Testis (tissue), 2 donors: ENCODE measurements at regions not wholly inside any gene's neighbourhood (a gene's known extent, or its start where the extent isn't known, plus 50 kb on each side); places are given as distances from the start of the nearest gene placed in this dataset.

Source experiments
- DNase-seq: peaks from one replicate; pipeline ENCODE4 v3.0.0-alpha.2; 2019
- H3K27ac ChIP-seq, 2 donors: fragments of 200-600 bp; sonication (generic); one replicate each; pipeline ENCODE4 v1.5.1; 2019
- H3K27me3 ChIP-seq: fragments of 200-600 bp; sonication (generic); one replicate; pipeline ENCODE4 v1.5.1; 2019
- H3K36me3 ChIP-seq: fragments of 200-600 bp; sonication (generic); one replicate; pipeline ENCODE4 v1.5.1; 2017; ENCODE audit warnings: low read depth; ENCODE audit errors: missing control alignments
- H3K4me1 ChIP-seq: fragments of 200-600 bp; sonication (generic); one replicate; pipeline ENCODE4 v1.5.1; 2019
- H3K4me3 ChIP-seq, 2 donors: fragments of 200-600 bp; sonication (generic); one replicate each; pipeline ENCODE4 v1.5.1; 2017 to 2019
- H3K9me3 ChIP-seq: fragments of 200-600 bp; sonication (generic); one replicate; pipeline ENCODE4 v1.5.1; 2017
- CTCF ChIP-seq, 3 experiments: fragments of 450-650 bp in 2 of 3; fragments of 200-600 bp in 1 of 3; sonication (generic) in 1 of 3; IDR thresholded peaks; one replicate each; pipeline ENCODE4 v1.5.1; 2016 to 2019; ENCODE audit warnings: antibody characterized with exemption in 3 of 3, mild to moderate bottlenecking in 2 of 3, moderate library complexity in 1 of 3
- POLR2A ChIP-seq: fragments of 450-650 bp; IDR thresholded peaks from one replicate; pipeline ENCODE4 v1.6.1; 2017; ENCODE audit warnings: antibody characterized with exemption, mild to moderate bottlenecking, moderate library complexity
- WGBS, 2 donors: methylation state at CpG; one replicate each; pipeline ENCODE4 v1.1.5; 2018; 5-methylcytosine and 5-hydroxymethylcytosine counted together
- intact Hi-C: fragments of 100-400 bp; cut with DNase I; formaldehyde crosslinking; loops from one replicate; pipeline ENCODE4 v1.15.1; 2023; ENCODE audit warnings: low total_unique reads

DNA sequence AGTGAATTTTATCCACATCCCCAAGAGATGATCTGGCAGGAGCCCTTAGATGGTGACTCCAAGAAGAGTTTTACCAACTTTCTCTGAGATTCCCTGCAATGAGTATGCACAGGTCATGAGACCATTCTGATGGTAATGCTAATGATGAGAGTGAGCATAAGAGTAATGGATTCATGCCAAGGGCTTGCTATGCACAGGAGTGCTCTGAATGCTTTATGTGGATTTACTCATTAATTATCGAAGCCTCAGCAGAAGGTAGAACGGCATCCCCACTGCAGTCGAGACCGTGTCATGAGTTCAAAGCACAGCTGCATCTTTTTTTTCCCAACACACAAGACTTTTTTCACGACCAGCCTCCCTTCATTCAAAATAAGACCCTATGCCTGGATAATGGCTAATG, 355.0 kb downstream of the RAB28 start:
- no peaks in the 10 kb centered on the region for H3K9me3 ChIP-seq
- intact Hi-C loops: no loop called here
- peaks cover 4% of the 10 kb centered on the region for H3K4me1 ChIP-seq
- H3K27ac ChIP-seq: no peak overlapping the region
- no peaks in the 10 kb centered on the region for H3K36me3 ChIP-seq
- H3K27me3 ChIP-seq: no peaks in the 10 kb centered on the region
- H3K4me3 ChIP-seq: no peak overlapping the region
- no peak for DNase-seq
- 92 to 97% methylated on average over 5 of the region's 5 CpGs for WGBS, 2 donors
- no peak for TF ChIP-seq POLR2A
- TF ChIP-seq CTCF (IDR thresholded peaks at IDR 0.05): no peak

DNA sequence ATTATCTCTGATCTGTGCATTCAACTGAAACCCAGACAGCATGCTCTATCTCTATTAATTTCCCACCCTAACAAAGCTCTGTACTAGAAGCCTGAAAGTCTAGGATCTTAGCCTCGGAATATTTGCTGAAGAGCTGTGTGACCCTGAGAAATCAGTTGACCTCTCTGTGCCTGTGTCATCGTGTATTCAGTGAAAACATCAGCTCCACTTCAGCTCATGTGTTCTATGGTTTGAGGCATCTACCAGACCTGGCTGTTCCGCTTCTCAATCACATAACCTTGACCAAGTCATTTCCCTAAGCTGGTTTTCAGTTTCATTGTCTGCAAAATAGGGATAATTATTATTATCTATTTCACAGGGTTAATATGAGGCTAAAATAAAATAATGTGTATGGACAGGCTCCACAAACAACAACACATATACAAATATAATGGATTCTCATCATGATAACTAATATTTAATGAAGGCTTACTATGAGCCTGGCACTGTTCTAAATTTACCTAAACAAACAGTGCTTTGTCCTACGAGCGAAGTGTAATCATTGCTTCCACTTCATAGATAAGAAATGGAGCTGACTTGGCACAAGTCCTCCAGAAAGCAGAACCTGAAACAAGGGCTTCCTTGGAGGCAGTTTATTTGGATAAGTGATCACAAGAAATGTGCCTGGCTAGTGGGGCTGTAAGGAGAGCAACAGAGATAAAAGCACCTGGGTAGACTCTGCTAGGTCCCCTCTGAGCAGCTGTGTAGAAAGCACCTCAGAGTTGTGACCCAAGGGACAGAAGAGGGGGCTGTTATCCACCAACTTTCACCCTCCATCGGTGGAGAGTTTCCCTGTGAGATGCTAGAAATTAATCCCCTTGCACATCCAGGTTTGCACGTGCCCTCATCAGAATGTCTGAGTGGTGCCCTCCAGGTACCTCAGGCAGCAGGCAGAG, 356.9 kb downstream of the RAB28 start:
- H3K4me3 ChIP-seq: no peak overlapping the region
- peaks cover 4% of the 10 kb centered on the region for H3K4me1 ChIP-seq
- intact Hi-C loops: no loop called here
- 36 to 39% methylated on average over 7 of the region's 7 CpGs for WGBS, 2 donors
- no peaks in the 10 kb centered on the region for H3K36me3 ChIP-seq
- peak; percentile 63 for DNase-seq
- no peaks in the 10 kb centered on the region for H3K9me3 ChIP-seq
- H3K27ac ChIP-seq: no peak overlapping the region
- no peaks in the 10 kb centered on the region for H3K27me3 ChIP-seq
- TF ChIP-seq CTCF (IDR thresholded peaks at IDR 0.05) (no peak), POLR2A (no peak)

DNA sequence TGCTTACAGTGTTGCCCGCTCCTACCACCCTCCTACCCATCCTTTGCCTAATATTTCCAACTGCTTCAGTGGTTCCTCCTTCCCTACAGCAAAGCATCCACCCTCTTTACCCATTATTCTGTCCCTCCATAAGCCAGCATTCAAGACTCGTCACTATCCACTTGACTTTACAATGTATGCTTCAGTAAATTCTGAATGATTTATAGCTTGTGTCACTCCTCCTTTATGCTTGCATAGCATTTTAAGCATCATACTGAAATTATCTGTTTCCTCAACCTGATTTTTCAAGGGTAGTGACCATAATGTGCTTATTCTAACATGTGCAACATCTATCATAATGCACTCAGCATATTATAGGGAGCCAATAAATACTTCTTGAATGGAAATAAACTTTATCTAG, 365.5 kb downstream of the RAB28 start:
- Histone ChIP-seq H3K36me3 (no peaks in the 10 kb centered on the region), H3K4me1 (no peaks in the 10 kb centered on the region), H3K4me3 (no peak overlapping the region), H3K9me3 (no peaks in the 10 kb centered on the region), H3K27me3 (no peaks in the 10 kb centered on the region), H3K27ac (no peak overlapping the region)
- no peak for DNase-seq
- 84 to 89% methylated on average over 2 of the region's 2 CpGs for WGBS, 2 donors
- no peak for TF ChIP-seq CTCF (IDR thresholded peaks at IDR 0.05)
- TF ChIP-seq POLR2A: no peak
- intact Hi-C loops: no loop called here

DNA sequence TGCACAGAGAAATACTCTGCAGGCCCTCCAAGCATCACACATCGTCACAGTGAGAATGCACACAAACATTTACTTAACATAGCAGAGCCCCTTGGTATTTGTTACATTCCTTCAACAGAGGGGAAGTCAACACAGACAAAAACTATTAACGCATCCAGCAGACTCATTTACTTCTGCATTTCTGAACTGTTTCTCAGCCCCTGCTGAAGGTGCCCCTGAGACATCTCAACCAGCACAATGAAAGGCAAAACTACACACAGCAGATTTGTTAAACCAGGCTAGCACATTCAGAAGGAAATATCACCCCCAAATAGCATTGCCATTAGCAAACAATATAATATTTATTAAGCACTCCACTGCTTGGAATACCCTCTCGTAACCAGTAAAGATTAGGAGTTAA, 367.0 kb downstream of the RAB28 start:
- no peak overlapping the region for H3K4me3 ChIP-seq
- H3K36me3 ChIP-seq: no peaks in the 10 kb centered on the region
- intact Hi-C loops: no loop called here
- no peaks in the 10 kb centered on the region for H3K27me3 ChIP-seq
- WGBS, 2 donors: 77 to 90% methylated on average over 3 of the region's 3 CpGs
- no peak for TF ChIP-seq POLR2A
- TF ChIP-seq CTCF (IDR thresholded peaks at IDR 0.05): no peak
- no peak overlapping the region for H3K27ac ChIP-seq
- H3K4me1 ChIP-seq: no peaks in the 10 kb centered on the region
- no peaks in the 10 kb centered on the region for H3K9me3 ChIP-seq
- no peak for DNase-seq

DNA sequence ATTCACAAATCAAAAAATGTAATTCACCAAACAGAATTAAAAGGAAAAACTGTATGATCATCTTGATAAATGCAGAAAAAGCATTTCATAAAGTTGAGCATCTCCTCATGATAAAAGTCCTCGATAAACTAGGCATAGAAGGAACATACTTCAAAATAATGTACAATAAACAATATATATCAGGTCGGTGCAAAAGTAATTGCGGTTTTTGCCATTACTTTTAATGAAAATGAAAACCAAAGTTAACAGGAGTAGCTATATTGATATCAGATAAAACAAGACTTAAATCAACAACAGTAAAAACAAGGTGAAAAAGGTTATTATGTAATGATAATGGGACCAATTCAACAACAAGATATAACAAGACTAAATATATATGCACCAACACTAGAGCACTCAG, 372.1 kb downstream of the RAB28 start:
- Histone ChIP-seq H3K4me3 (no peak overlapping the region), H3K27ac (no peak overlapping the region), H3K9me3 (no peaks in the 10 kb centered on the region), H3K36me3 (no peaks in the 10 kb centered on the region), H3K4me1 (no peaks in the 10 kb centered on the region), H3K27me3 (no peaks in the 10 kb centered on the region)
- 94 to 96% methylated on average over 3 of the region's 3 CpGs for WGBS, 2 donors
- DNase-seq: no peak
- intact Hi-C loops: no loop called here
- no peak for TF ChIP-seq CTCF (IDR thresholded peaks at IDR 0.05)
- no peak for TF ChIP-seq POLR2A
